Calu3 (cell line): ENCODE measurements at regions not wholly inside any gene's neighbourhood (a gene's known extent, or its start where the extent isn't known, plus 50 kb on each side); places are given as distances from the start of the nearest gene placed in this dataset.
"Not testable (repeated sequence)": the region's sequence is repeated elsewhere in the genome, so short reads cannot be mapped to it uniquely, and the experiment has no call there.

Experiments
- BruUV-seq: library from RNA; stranded (reverse); fragments of 400-500 nt; replicated peaks from 2 replicates; lab custom pipeline; 2021; lab: Mats Ljungman, UMichigan
- CTCF ChIA-PET: fragments of 300-600 bp; sonication (Branson Sonifier 250); formaldehyde crosslinking; loops from one replicate; lab custom pipeline; 2022; ENCODE audit warnings: antibody characterized with exemption; lab: Charles Lee
- DNase-seq: peaks from one replicate; pipeline ENCODE4 v3.0.0; 2022
- H3K27ac Mint-ChIP-seq: one replicate; pipeline ENCODE4 v1.8.0; 2022; ENCODE audit warnings: mixed read lengths; ENCODE audit not compliant: unreplicated experiment
- H3K27me3 Mint-ChIP-seq: one replicate; pipeline ENCODE4 v1.8.0; 2022; ENCODE audit warnings: mixed read lengths; ENCODE audit not compliant: unreplicated experiment
- H3K36me3 Mint-ChIP-seq: one replicate; pipeline ENCODE4 v1.8.0; 2022; ENCODE audit warnings: mild to moderate bottlenecking, moderate library complexity, mixed read lengths; ENCODE audit not compliant: insufficient read depth, unreplicated experiment
- H3K4me1 Mint-ChIP-seq: one replicate; pipeline ENCODE4 v1.8.0; 2022; ENCODE audit warnings: mild to moderate bottlenecking, low read depth, mixed read lengths; ENCODE audit not compliant: unreplicated experiment
- H3K4me3 Mint-ChIP-seq: one replicate; pipeline ENCODE4 v1.8.0; 2022; ENCODE audit warnings: mild to moderate bottlenecking, low read depth, moderate library complexity, mixed read lengths; ENCODE audit not compliant: unreplicated experiment
- H3K9me3 Mint-ChIP-seq: one replicate; pipeline ENCODE4 v1.8.0; 2022; ENCODE audit warnings: low read depth, mixed read lengths; ENCODE audit not compliant: unreplicated experiment
- CTCF ChIP-seq: fragments of 200-600 bp; IDR thresholded peaks from one replicate; pipeline ENCODE4 v1.8.0; 2022; ENCODE audit warnings: antibody characterized with exemption; ENCODE audit not compliant: unreplicated experiment
- intact Hi-C: fragments of 100-400 bp; cut with micrococcal nuclease; formaldehyde crosslinking; loops from one replicate; pipeline ENCODE4 v1.10.0; 2022; ENCODE audit not compliant: unreplicated experiment

- Mint-ChIP-seq H3K4me1 (peaks cover 11% of the 10 kb centered on the region), H3K36me3 (no peaks in the 10 kb centered on the region), H3K27me3 (no peaks in the 10 kb centered on the region), H3K9me3 (no peaks in the 10 kb centered on the region), H3K27ac (no peak overlapping the region), H3K4me3 (no peak overlapping the region)
- DNase-seq: no peak
- CTCF ChIA-PET: no interaction called here
- no peak for TF ChIP-seq CTCF
- intact Hi-C loops: no loop called here
- BruUV-seq: no TSS peak
These were observed 229.5 kb downstream of the GATA3 start for GRCh38 chr10:8283986-8284385.

GRCh38 chr10:8285970-8286369, 231.5 kb downstream of the GATA3 start:
- H3K4me1 Mint-ChIP-seq, BruUV-seq, DNase-seq, H3K27ac Mint-ChIP-seq, H3K36me3 Mint-ChIP-seq, H3K27me3 Mint-ChIP-seq, H3K9me3 Mint-ChIP-seq, CTCF ChIA-PET, H3K4me3 Mint-ChIP-seq, intact Hi-C loops: not testable (repeated sequence)

GRCh38 chr10:8288600-8288999, 234.1 kb downstream of the GATA3 start:
- no peaks in the 10 kb centered on the region for H3K36me3 Mint-ChIP-seq
- no peak overlapping the region for H3K27ac Mint-ChIP-seq
- no peak for TF ChIP-seq CTCF
- CTCF ChIA-PET: no interaction called here
- intact Hi-C loops: no loop called here
- H3K9me3 Mint-ChIP-seq: no peaks in the 10 kb centered on the region
- no peak for DNase-seq
- no peaks in the 10 kb centered on the region for H3K4me1 Mint-ChIP-seq
- BruUV-seq: no TSS peak
- H3K27me3 Mint-ChIP-seq: no peaks in the 10 kb centered on the region
- H3K4me3 Mint-ChIP-seq: no peak overlapping the region

- Mint-ChIP-seq H3K36me3 (no peaks in the 10 kb centered on the region), H3K27ac (no peak overlapping the region), H3K4me1 (no peaks in the 10 kb centered on the region), H3K27me3 (no peaks in the 10 kb centered on the region), H3K9me3 (no peaks in the 10 kb centered on the region), H3K4me3 (no peak overlapping the region)
- intact Hi-C loops: no loop called here
- no peak for DNase-seq
- no TSS peak for BruUV-seq
- CTCF ChIA-PET: no interaction called here
- no peak for TF ChIP-seq CTCF
These were observed 234.9 kb downstream of the GATA3 start for GRCh38 chr10:8289186-8289924.

- Mint-ChIP-seq H3K4me1 (no peaks in the 10 kb centered on the region), H3K27me3 (peaks cover 34% of the 10 kb centered on the region), H3K27ac (no peak overlapping the region), H3K9me3 (no peaks in the 10 kb centered on the region), H3K4me3 (no peak overlapping the region), H3K36me3 (no peaks in the 10 kb centered on the region)
- no peak for DNase-seq
- no peak for TF ChIP-seq CTCF
- intact Hi-C loops: no loop called here
- CTCF ChIA-PET: no interaction called here
- BruUV-seq: no TSS peak
These were observed 240.3 kb downstream of the GATA3 start for GRCh38 chr10:8294779-8295178.
